CD14-positive monocyte (primary cell): ENCODE measurements at regions not wholly inside any gene's neighbourhood (a gene's known extent, or its start where the extent isn't known, plus 50 kb on each side); places are given as distances from the start of the nearest gene placed in this dataset.

ENCODE experiments used
- DNase-seq, 3 donors: peaks; one replicate each; pipeline ENCODE4 v3.0.0-alpha.2; 2011 to 2022
- H2AFZ ChIP-seq: 2 replicates; pipeline ENCODE4 v1.6.0; 2012; ENCODE audit warnings: mild to moderate bottlenecking, low read depth, low read length, inconsistent platforms; ENCODE audit not compliant: insufficient read depth, poor library complexity, severe bottlenecking
- H3K27ac ChIP-seq, 2 donors: 1 replicate in 1 of 2; 2 replicates in 1 of 2; pipeline ENCODE4 v1.5.1; 2012 to 2013; ENCODE audit warnings: low read length in 2 of 2, control low read depth in 1 of 2, inconsistent platforms in 1 of 2, low read depth in 1 of 2, mild to moderate bottlenecking in 1 of 2
- H3K27me3 ChIP-seq, 2 donors: one replicate each; pipeline versions ENCODE4 v1.6.0 to v1.6.1; 2011 to 2013; ENCODE audit warnings: low read length in 2 of 2; ENCODE audit not compliant: control insufficient read depth in 2 of 2, insufficient read depth in 2 of 2
- H3K36me3 ChIP-seq, 2 donors: replicated peaks in 1 of 2; 1 replicate in 1 of 2; 2 replicates in 1 of 2; pipeline versions ENCODE4 v1.5.1 to v1.6.1; 2012 to 2013; ENCODE audit warnings: low read length in 2 of 2, control low read depth in 1 of 2, inconsistent platforms in 1 of 2, mild to moderate bottlenecking in 1 of 2; ENCODE audit not compliant: insufficient read depth in 2 of 2, control insufficient read depth in 1 of 2
- H3K4me1 ChIP-seq, 2 donors: 1 replicate in 1 of 2; 2 replicates in 1 of 2; pipeline versions ENCODE4 v1.5.1 to v1.6.1; 2012 to 2013; ENCODE audit warnings: low read length in 2 of 2, control low read depth in 1 of 2, inconsistent platforms in 1 of 2, mild to moderate bottlenecking in 1 of 2, moderate library complexity in 1 of 2; ENCODE audit not compliant: insufficient read depth in 2 of 2, control insufficient read depth in 1 of 2
- H3K4me2 ChIP-seq: replicated peaks from 2 replicates; pipeline ENCODE3; 2012; ENCODE audit warnings: low read length, moderate library complexity, mild to moderate bottlenecking; ENCODE audit not compliant: poor library complexity, severe bottlenecking; ENCODE audit errors: extremely low read depth
- H3K4me3 ChIP-seq, 3 experiments: fragments of 200-600 bp in 1 of 3; sonication (generic) in 1 of 3; replicated peaks in 1 of 3; 1 replicate in 2 of 3; 2 replicates in 1 of 3; pipeline ENCODE4 v1.5.1; 2011 to 2013; ENCODE audit warnings: low read length in 3 of 3, mild to moderate bottlenecking in 3 of 3, control low read depth in 2 of 3, low read depth in 2 of 3, inconsistent platforms in 1 of 3, moderate library complexity in 1 of 3
- H3K79me2 ChIP-seq: 2 replicates; pipeline ENCODE4 v1.6.0; 2012; ENCODE audit warnings: mild to moderate bottlenecking, control low read depth, inconsistent platforms, low read length, moderate library complexity; ENCODE audit not compliant: insufficient read depth
- H3K9ac ChIP-seq: 2 replicates; pipeline ENCODE4 v1.6.0; 2017; ENCODE audit warnings: low read length, mild to moderate bottlenecking; ENCODE audit not compliant: insufficient read depth, poor library complexity, severe bottlenecking
- H3K9me3 ChIP-seq, 2 donors: replicated peaks in 1 of 2; 1 replicate in 1 of 2; 2 replicates in 1 of 2; pipeline versions ENCODE4 v1.5.1 to v1.6.1; 2012 to 2013; ENCODE audit warnings: low read length in 2 of 2, control low read depth in 1 of 2; ENCODE audit not compliant: control insufficient read depth in 1 of 2, insufficient read depth in 1 of 2
- H4K20me1 ChIP-seq: 2 replicates; pipeline ENCODE4 v1.6.0; 2012; ENCODE audit warnings: mild to moderate bottlenecking, low read length, control low read depth, moderate library complexity; ENCODE audit not compliant: insufficient read depth
- H3K27ac Mint-ChIP-seq, 7 donors: one replicate each; pipeline ENCODE4 v1.8.0; 2020; ENCODE audit warnings: mild to moderate bottlenecking in 7 of 7, mixed read lengths in 7 of 7, moderate library complexity in 6 of 7, inconsistent platforms in 2 of 7
- H3K27me3 Mint-ChIP-seq, 3 donors: one replicate each; pipeline ENCODE4 v1.8.0; 2021 to 2022; ENCODE audit warnings: low read depth in 3 of 3, mild to moderate bottlenecking in 3 of 3, mixed read lengths in 3 of 3, moderate library complexity in 3 of 3, inconsistent platforms in 1 of 3
- H3K36me3 Mint-ChIP-seq, 2 donors: one replicate each; pipeline ENCODE4 v1.8.0; 2020; ENCODE audit warnings: mixed read lengths in 2 of 2, inconsistent platforms in 1 of 2, mild to moderate bottlenecking in 1 of 2
- H3K4me1 Mint-ChIP-seq: one replicate; pipeline ENCODE4 v1.8.0; 2020; ENCODE audit warnings: mild to moderate bottlenecking, mixed read lengths
- H3K4me3 Mint-ChIP-seq, 2 donors: one replicate each; pipeline ENCODE4 v1.8.0; 2020; ENCODE audit warnings: mild to moderate bottlenecking in 2 of 2, mixed read lengths in 2 of 2, moderate library complexity in 1 of 2
- H3K9me3 Mint-ChIP-seq, 7 donors: one replicate each; pipeline ENCODE4 v1.8.0; 2020 to 2022; ENCODE audit warnings: mixed read lengths in 7 of 7, mild to moderate bottlenecking in 6 of 7, moderate library complexity in 6 of 7, inconsistent platforms in 2 of 7
- CTCF ChIP-seq: fragments of 200-600 bp; IDR thresholded peaks from one replicate; pipeline ENCODE4 v1.8.0; 2022; ENCODE audit warnings: antibody characterized with exemption, mild to moderate bottlenecking
- WGBS: methylation state at CpG from one replicate; pipeline ENCODE4 v1.1.5; 2013; ENCODE audit warnings: missing lambda C conversion rate; ENCODE audit not compliant: insufficient coverage; 5-methylcytosine and 5-hydroxymethylcytosine counted together
- intact Hi-C, 2 donors: fragments of 100-400 bp; cut with micrococcal nuclease; formaldehyde crosslinking; loops; one replicate each; pipeline versions ENCODE4 v1.15.0 to v1.15.1; 2023

GRCh38 chr9:134268747-134269146, 57.5 kb upstream of the RXRA start:
- no peak for TF ChIP-seq CTCF
- intact Hi-C loops: no loop called here
- H3K4me1 ChIP-seq: peaks cover 25% of the 10 kb centered on the region in 2 donors
- H3K27ac Mint-ChIP-seq: peak overlapping the region in 2 of 7 donors; percentile 19 to 63
- peaks cover 0 to 29% of the 10 kb centered on the region in 2 donors for H3K27me3 ChIP-seq
- H3K4me3 ChIP-seq: peak overlapping the region in 1 of 3 experiments; percentile 30
- peaks cover 0 to 1% (median 0%) of the 10 kb centered on the region in 7 donors for H3K9me3 Mint-ChIP-seq
- H3K36me3 Mint-ChIP-seq: no peaks in the 10 kb centered on the region
- H3K9me3 ChIP-seq: no peaks in the 10 kb centered on the region
- DNase-seq: no peak
- H4K20me1 ChIP-seq: peaks cover 3% of the 10 kb centered on the region
- H3K4me1 Mint-ChIP-seq: peaks cover 26% of the 10 kb centered on the region
- no peaks in the 10 kb centered on the region for H3K36me3 ChIP-seq
- H3K9ac ChIP-seq: no peak overlapping the region
- no peaks in the 10 kb centered on the region for H3K79me2 ChIP-seq
- peaks cover 33 to 64% (median 38%) of the 10 kb centered on the region in 3 donors for H3K27me3 Mint-ChIP-seq
- H3K4me2 ChIP-seq: peak overlapping the region; percentile 39
- no peak overlapping the region for H2AFZ ChIP-seq
- no CpG with 5 or more reads among the region's 6 CpGs for WGBS
- H3K27ac ChIP-seq: peak overlapping the region in 1 of 2 donors; percentile 21
- no peak overlapping the region for H3K4me3 Mint-ChIP-seq

GRCh38 chr9:134271338-134272301, 54.6 kb upstream of the RXRA start:
- H3K27me3 Mint-ChIP-seq: peaks cover 21 to 43% (median 24%) of the 10 kb centered on the region in 3 donors

More at GRCh38 chr9:134271338-134272301, 54.6 kb upstream of the RXRA start:
- 86% methylated on average over 23 of the region's 24 CpGs for WGBS
- Histone ChIP-seq H3K36me3 (no peaks in the 10 kb centered on the region), H3K9me3 (no peaks in the 10 kb centered on the region), H3K9ac (no peak overlapping the region), H3K4me2 (no peak overlapping the region), H3K27me3 (peaks cover 0 to 5% of the 10 kb centered on the region in 2 donors), H3K4me1 (peaks cover 35 to 37% of the 10 kb centered on the region in 2 donors), H3K4me3 (no peak overlapping the region), H4K20me1 (peaks cover 3% of the 10 kb centered on the region), H3K27ac (no peak overlapping the region), H3K79me2 (no peaks in the 10 kb centered on the region), H2AFZ (no peak overlapping the region)
- no peaks in the 10 kb centered on the region for H3K9me3 Mint-ChIP-seq
- DNase-seq: no peak
- H3K27ac Mint-ChIP-seq: peak overlapping the region in 1 of 7 donors; percentile 34
- intact Hi-C loops: no loop called here
- H3K36me3 Mint-ChIP-seq: no peaks in the 10 kb centered on the region
- no peak for TF ChIP-seq CTCF
- peaks cover 34% of the 10 kb centered on the region for H3K4me1 Mint-ChIP-seq
- H3K4me3 Mint-ChIP-seq: peak overlapping the region in 1 of 2 donors; percentile 37
